ENCODE measurements at regions not wholly inside any gene's neighbourhood (a gene's known extent, or its start where the extent isn't known, plus 50 kb on each side); places are given as distances from the start of the nearest gene placed in this dataset.
A peak's percentile ranks its signal among the peaks of the same experiment; 100 is the strongest.
"Not testable (repeated sequence)": the region's sequence is repeated elsewhere in the genome, so short reads cannot be mapped to it uniquely, and the experiment has no call there.

DNA sequence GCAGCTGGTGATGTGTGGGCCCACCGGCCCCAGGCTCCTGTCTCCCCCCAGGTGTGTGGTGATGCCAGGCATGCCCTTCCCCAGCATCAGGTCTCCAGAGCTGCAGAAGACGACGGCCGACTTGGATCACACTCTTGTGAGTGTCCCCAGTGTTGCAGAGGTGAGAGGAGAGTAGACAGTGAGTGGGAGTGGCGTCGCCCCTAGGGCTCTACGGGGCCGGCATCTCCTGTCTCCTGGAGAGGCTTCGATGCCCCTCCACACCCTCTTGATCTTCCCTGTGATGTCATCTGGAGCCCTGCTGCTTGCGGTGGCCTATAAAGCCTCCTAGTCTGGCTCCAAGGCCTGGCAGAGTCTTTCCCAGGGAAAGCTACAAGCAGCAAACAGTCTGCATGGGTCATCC is 268.4 kb downstream of the OR4F29 start:
- WGBS = 95% methylated on average over 5 of the region's 10 CpGs
- H3K27me3 ChIP-seq (ENCODE audit: control insufficient read depth, insufficient read depth); ATAC-seq; H3K27ac ChIP-seq (ENCODE audit: low read length); H3K4me1 ChIP-seq (ENCODE audit: control insufficient read depth, insufficient read depth, low read length); H3K9me3 ChIP-seq (ENCODE audit: control insufficient read depth, low read length); intact Hi-C loops (cut with DNase I); H3K4me3 ChIP-seq (ENCODE audit: low read length): not testable (repeated sequence)
- peak; percentile 17 to 53 (median 46) for DNase-seq

DNA sequence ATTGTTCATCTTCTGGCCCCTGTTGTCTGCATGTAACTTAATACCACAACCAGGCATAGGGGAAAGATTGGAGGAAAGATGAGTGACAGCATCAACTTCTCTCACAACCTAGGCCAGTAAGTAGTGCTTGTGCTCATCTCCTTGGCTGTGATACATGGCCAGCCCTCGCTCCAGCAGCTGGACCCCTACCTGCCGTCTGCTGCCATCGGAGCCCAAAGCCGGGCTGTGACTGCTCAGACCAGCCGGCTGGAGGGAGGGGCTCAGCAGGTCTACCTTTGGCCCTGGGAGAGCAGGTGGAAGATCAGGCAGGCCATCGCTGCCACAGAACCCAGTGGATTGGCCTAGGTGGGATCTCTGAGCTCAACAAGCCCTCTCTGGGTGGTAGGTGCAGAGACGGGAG is 268.8 kb downstream of the OR4F29 start:
- intact Hi-C loops (cut with DNase I); H3K9me3 ChIP-seq (ENCODE audit: control insufficient read depth, low read length); H3K4me3 ChIP-seq (ENCODE audit: low read length); H3K27ac ChIP-seq (ENCODE audit: low read length); H3K4me1 ChIP-seq (ENCODE audit: control insufficient read depth, insufficient read depth, low read length); H3K27me3 ChIP-seq (ENCODE audit: control insufficient read depth, insufficient read depth); ATAC-seq: not testable (repeated sequence)
- WGBS = 94% methylated on average over 6 of the region's 7 CpGs
- peak; percentile 7 to 9 (median 7) for DNase-seq

DNA sequence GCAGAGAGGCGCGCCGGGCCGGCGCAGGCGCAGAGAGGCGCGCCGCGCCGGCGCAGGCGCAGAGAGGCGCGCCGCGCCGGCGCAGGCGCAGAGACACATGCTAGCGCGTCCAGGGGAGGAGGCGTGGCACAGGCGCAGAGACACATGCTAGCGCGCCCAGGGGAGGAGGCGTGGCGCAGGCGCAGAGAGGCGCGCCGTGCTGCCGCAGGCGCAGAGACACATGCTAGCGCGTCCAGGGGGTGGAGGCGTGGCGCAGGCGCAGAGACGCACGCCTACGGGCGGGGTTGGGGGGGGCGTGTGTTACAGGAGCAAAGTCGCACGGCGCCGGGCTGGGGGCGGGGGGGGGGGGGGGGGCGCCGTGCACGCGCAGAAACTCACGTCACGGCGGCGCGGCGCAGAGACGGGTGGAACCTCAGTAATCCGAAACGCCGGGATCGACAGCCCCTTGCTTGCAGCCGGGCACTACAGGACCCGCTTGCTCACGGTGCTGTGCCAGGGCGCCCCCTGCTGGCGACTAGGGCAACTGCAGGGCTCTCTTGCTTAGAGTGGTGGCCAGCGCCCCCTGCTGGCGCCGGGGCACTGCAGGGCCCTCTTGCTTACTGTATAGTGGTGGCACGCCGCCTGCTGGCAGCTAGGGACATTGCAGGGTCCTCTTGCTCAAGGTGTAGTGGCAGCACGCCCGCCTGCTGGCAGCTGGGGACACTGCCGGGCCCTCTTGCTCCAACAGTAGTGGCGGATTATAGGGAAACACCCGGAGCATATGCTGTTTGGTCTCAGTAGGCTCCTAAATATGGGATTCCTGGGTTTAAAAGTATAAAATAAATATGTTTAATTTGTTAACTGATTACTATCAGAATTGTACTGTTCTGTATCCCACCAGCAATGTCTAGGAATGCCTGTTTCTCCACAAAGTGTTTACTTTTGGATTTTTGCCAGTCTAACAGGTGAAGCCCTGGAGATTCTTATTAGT is 269.9 kb downstream of the OR4F29 start:
- H3K4me3 ChIP-seq (ENCODE audit: low read length); intact Hi-C loops (cut with DNase I); H3K9me3 ChIP-seq (ENCODE audit: control insufficient read depth, low read length); H3K27ac ChIP-seq (ENCODE audit: low read length); H3K4me1 ChIP-seq (ENCODE audit: control insufficient read depth, insufficient read depth, low read length); H3K27me3 ChIP-seq (ENCODE audit: control insufficient read depth, insufficient read depth): not testable (repeated sequence)
- ATAC-seq (peak; percentile 69 to 93), DNase-seq (peak; percentile 74 to 91 (median 86))
- WGBS = 83% methylated on average over 47 of the region's 79 CpGs

GRCh38 chr1:180749-181205 is 270.7 kb downstream of the OR4F29 start:
- H3K27ac ChIP-seq (ENCODE audit: low read length); H3K4me3 ChIP-seq (ENCODE audit: low read length); H3K9me3 ChIP-seq (ENCODE audit: control insufficient read depth, low read length); H3K27me3 ChIP-seq (ENCODE audit: control insufficient read depth, insufficient read depth); intact Hi-C loops (cut with DNase I); H3K4me1 ChIP-seq (ENCODE audit: control insufficient read depth, insufficient read depth, low read length): not testable (repeated sequence)
- ATAC-seq (peak; percentile 51 to 90), DNase-seq (peak in 2 of 3 donors; percentile 35 to 66)
- WGBS = 87% methylated on average over 28 of the region's 28 CpGs

GRCh38 chr1:138842-139241 is 312.6 kb downstream of the OR4F29 start:
- WGBS = 92% methylated on average over 3 of the region's 4 CpGs
- H3K4me1 ChIP-seq (ENCODE audit: control insufficient read depth, insufficient read depth, low read length); ATAC-seq; H3K9me3 ChIP-seq (ENCODE audit: control insufficient read depth, low read length); H3K4me3 ChIP-seq (ENCODE audit: low read length); intact Hi-C loops (cut with DNase I); H3K27ac ChIP-seq (ENCODE audit: low read length); H3K27me3 ChIP-seq (ENCODE audit: control insufficient read depth, insufficient read depth): not testable (repeated sequence)
- peak in 1 of 3 donors; percentile 8 for DNase-seq

DNA sequence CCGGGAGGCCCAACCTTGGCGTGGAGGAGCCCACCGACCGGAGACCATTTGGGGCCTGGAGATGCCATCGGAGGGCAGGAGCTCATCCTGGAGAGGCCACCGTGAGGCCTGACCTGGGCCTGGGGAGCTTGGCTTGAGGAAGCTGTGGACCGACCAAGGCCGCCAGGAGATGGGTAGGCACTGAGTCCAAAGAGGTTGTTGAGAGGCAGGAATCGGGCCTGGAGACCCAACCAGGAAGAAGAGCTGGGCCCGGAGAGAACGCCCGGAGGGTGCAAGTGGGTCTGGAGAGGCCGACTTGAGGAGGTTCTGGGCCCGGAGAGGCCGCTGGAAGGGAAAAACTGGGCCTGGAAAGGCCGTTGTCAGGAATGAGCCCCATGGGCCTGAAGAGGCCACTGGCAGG is 313.8 kb downstream of the OR4F29 start:
- H3K4me1 ChIP-seq (ENCODE audit: control insufficient read depth, insufficient read depth, low read length); H3K9me3 ChIP-seq (ENCODE audit: control insufficient read depth, low read length); intact Hi-C loops (cut with DNase I); H3K27ac ChIP-seq (ENCODE audit: low read length); H3K27me3 ChIP-seq (ENCODE audit: control insufficient read depth, insufficient read depth); H3K4me3 ChIP-seq (ENCODE audit: low read length); ATAC-seq: not testable (repeated sequence)
- 100% methylated on average over 4 of the region's 16 CpGs for whole genome bisulfite sequencing
- DNase-seq = peak in 1 of 3 donors; percentile 0

GRCh38 chr1:136344-136932 is 315.0 kb downstream of the OR4F29 start:
- H3K4me1 ChIP-seq (ENCODE audit: control insufficient read depth, insufficient read depth, low read length); DNase-seq; H3K9me3 ChIP-seq (ENCODE audit: control insufficient read depth, low read length); ATAC-seq; H3K27me3 ChIP-seq (ENCODE audit: control insufficient read depth, insufficient read depth); intact Hi-C loops (cut with DNase I); H3K4me3 ChIP-seq (ENCODE audit: low read length); H3K27ac ChIP-seq (ENCODE audit: low read length): not testable (repeated sequence)
- 94% methylated on average over 34 of the region's 34 CpGs for WGBS

DNA sequence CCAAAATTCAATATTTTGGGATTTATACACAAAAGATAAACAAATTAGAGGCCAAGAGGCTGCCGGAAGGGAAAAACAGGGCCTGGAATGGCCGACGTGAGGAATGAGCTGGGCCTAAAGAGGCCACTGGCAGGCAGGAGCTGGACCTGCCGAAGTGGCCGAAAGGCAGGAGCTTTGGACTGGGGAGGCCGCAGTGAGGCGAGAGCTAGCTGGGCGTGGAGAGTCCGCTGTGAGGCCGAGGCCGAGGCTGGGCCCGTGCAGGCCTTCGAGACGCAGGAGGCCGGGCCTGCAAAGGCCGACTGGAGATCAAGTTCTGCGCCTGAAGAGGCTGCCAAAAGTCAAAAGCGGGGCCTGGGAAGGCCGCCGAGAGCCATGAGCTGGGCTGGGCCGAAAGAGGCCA is 316.5 kb downstream of the OR4F29 start:
- H3K4me1 ChIP-seq (ENCODE audit: control insufficient read depth, insufficient read depth, low read length); H3K27me3 ChIP-seq (ENCODE audit: control insufficient read depth, insufficient read depth); H3K9me3 ChIP-seq (ENCODE audit: control insufficient read depth, low read length); ATAC-seq; DNase-seq; intact Hi-C loops (cut with DNase I); H3K27ac ChIP-seq (ENCODE audit: low read length); H3K4me3 ChIP-seq (ENCODE audit: low read length): not testable (repeated sequence)
- 92% methylated on average over 15 of the region's 21 CpGs for WGBS

DNA sequence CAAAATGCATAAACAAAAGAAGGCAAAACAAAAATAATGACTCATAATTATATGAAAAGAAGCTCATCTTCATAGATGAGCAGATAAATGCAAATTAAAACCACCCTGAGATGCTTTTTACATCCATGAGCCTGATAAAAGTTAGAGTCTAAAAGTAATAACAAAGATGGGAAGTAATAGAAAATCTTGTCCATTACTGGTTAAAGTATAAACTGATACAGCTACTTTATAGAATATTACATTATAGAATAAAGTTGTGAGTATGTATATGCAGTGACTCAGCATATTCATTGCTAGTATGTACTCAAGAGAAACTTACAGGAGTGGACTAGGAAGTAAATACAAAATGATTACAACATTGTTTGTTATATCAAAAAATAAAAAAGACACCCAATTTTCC is 333.0 kb downstream of the OR4F29 start:
- H3K27me3 ChIP-seq (ENCODE audit: control insufficient read depth, insufficient read depth); H3K9me3 ChIP-seq (ENCODE audit: control insufficient read depth, low read length); ATAC-seq; intact Hi-C loops (cut with DNase I); DNase-seq; H3K4me1 ChIP-seq (ENCODE audit: control insufficient read depth, insufficient read depth, low read length); H3K4me3 ChIP-seq (ENCODE audit: low read length); H3K27ac ChIP-seq (ENCODE audit: low read length): not testable (repeated sequence)

DNA sequence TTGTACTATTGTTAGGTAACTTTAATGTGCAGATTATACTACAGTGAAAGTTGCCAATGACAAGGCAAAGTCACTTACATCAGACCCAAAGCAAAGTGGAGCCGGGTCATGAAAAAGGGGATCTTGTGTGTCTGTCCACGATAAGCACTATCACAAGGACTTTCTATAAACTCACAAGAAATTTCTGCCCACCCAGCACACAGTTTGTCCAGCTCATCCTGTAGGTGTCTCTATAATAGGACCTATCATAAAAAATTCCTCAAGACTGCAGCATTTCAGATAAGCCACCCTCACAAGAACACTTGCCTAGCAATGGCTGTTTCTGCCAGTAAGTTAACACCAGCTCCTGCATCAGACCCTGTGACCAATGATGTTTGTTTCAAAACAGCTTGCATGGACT is 335.9 kb downstream of the OR4F29 start:
- H3K9me3 ChIP-seq (ENCODE audit: control insufficient read depth, low read length); H3K4me1 ChIP-seq (ENCODE audit: control insufficient read depth, insufficient read depth, low read length); ATAC-seq; H3K4me3 ChIP-seq (ENCODE audit: low read length); intact Hi-C loops (cut with DNase I); H3K27ac ChIP-seq (ENCODE audit: low read length); H3K27me3 ChIP-seq (ENCODE audit: control insufficient read depth, insufficient read depth); DNase-seq: not testable (repeated sequence)
- WGBS = 50% methylated on average over 1 of the region's 2 CpGs

DNA sequence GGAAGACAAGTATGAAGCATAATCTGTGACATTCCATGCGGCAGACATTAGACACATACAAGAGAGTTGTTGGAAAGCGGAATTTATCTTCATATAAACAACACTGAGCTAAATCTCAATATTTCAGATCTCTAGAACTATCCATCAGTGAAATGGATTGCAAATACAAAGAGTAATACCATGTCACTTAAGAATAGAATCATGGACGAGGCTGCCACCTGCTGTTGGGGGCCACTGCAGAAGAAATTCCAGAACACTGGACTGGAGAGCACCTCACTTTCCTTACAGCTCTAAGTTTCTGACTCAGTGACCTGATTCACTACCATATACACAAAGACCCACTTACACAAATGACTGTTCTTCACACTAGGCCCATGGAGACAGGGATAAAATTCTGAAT is 346.7 kb downstream of the OR4F29 start:
- intact Hi-C loops (cut with DNase I); H3K27ac ChIP-seq (ENCODE audit: low read length); H3K27me3 ChIP-seq (ENCODE audit: control insufficient read depth, insufficient read depth); ATAC-seq; DNase-seq; H3K9me3 ChIP-seq (ENCODE audit: control insufficient read depth, low read length); H3K4me1 ChIP-seq (ENCODE audit: control insufficient read depth, insufficient read depth, low read length); H3K4me3 ChIP-seq (ENCODE audit: low read length): not testable (repeated sequence)
- no CpG with 5 or more reads among the region's 3 CpGs for WGBS

All from right cardiac atrium (tissue), 5 donors.